ENCODE measurements at regions not wholly inside any gene's neighbourhood (a gene's known extent, or its start where the extent isn't known, plus 50 kb on each side); places are given as distances from the start of the nearest gene placed in this dataset.

DNA sequence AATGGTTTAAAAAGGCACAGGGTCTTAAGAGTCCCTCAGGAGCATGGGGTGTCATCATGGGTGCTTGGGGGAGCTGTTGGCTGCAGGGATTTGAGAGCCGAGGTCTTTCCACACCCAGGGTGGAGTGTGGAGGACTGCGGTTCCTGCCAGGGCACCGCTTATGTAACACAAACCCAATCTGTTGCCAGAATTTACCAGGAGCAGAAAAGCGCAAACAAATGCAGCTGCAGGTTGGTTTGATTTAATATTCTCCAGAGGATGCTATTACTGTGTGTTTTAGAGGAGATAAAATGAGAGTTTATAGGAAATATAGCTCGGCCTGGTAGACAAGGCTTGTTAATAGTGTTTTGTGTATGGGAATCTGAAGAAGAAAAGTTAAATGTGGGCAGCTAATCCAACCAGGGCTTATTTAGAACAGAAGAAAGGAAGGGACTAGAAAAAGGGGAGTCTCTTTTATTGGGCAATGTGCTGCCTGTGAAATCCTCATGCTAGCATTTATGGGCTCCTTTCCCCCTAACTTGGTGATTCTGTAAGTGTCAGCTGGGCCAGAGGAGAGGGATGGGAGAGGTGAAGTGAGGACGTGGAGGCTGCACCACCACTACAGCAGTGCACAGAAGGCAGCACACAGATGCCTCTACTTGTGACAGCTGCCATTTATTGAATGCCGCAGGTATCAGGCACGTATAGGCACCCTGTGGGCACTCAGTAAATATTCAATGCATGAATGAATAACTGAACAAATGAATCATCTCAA lies 174.7 kb downstream of the KATNIP start:
- intact Hi-C loops (cut with DNase I; ENCODE audit: low total_unique reads) (no loop called here), in situ Hi-C loops (cut with MboI; ENCODE audit: low sequenced_read_pairs in 4 of 4) (no loop called here)
- H3K4me3 ChIP-seq: no peak overlapping the region
- DNase-seq: no peak
- no peak overlapping the region for H3K27ac ChIP-seq
- no peaks in the 10 kb centered on the region for H3K27me3 ChIP-seq
- TF ChIP-seq, protein P1, sequence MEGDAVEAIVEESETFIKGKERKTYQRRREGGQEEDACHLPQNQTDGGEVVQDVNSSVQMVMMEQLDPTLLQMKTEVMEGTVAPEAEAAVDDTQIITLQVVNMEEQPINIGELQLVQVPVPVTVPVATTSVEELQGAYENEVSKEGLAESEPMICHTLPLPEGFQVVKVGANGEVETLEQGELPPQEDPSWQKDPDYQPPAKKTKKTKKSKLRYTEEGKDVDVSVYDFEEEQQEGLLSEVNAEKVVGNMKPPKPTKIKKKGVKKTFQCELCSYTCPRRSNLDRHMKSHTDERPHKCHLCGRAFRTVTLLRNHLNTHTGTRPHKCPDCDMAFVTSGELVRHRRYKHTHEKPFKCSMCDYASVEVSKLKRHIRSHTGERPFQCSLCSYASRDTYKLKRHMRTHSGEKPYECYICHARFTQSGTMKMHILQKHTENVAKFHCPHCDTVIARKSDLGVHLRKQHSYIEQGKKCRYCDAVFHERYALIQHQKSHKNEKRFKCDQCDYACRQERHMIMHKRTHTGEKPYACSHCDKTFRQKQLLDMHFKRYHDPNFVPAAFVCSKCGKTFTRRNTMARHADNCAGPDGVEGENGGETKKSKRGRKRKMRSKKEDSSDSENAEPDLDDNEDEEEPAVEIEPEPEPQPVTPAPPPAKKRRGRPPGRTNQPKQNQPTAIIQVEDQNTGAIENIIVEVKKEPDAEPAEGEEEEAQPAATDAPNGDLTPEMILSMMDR (IDR thresholded peaks at IDR 0.05 in 4 of 5, conservative IDR thresholded peaks at IDR 0.05 in 1 of 5): no peak
- H3K9me3 ChIP-seq: no peaks in the 10 kb centered on the region
- no peaks in the 10 kb centered on the region for H3K36me3 ChIP-seq
- peaks cover 0 to 5% of the 10 kb centered on the region in 2 donors for H3K4me1 ChIP-seq
- no peak for ATAC-seq

DNA sequence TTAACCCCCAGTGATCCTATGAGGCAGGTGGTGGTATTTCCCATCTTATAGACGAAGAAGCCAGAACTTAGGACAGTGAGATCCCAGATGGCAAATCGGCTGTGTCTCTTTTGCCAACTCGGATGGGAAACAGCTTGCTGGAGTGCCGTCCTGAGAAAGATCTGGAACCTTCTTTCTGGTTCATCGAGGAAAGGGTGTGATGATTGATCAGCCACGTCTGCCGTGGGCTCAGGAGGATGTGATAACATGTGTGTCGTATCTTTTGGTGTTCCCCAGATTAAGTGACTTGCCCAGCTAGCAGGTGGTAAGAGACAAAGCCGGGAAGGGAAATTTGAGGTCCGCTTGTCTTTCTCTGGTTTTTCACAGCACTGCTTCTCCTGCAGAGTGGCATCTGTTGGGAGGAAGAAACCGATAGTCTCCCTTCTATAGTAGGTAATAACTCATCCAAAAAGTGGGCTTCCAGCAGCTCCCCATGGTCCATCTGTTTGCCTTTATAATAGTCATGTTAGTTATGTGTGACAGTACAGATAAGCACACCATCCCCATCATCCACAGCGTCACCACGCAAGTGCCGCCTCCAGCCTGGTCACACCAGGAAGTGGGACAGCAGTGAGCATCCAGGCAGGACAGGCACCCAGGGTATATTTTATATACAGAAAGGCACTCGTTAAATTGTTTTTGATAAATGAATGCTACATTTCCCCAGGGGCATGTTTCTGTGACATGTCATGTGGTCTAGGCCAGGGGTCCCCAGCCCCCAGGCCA lies 175.5 kb downstream of the KATNIP start:
- in situ Hi-C loops (cut with MboI; ENCODE audit: low sequenced_read_pairs in 4 of 4) (no loop called here), intact Hi-C loops (cut with DNase I; ENCODE audit: low total_unique reads) (no loop called here)
- Histone ChIP-seq H3K9me3 (no peaks in the 10 kb centered on the region), H3K27ac (no peak overlapping the region), H3K36me3 (no peaks in the 10 kb centered on the region), H3K27me3 (no peaks in the 10 kb centered on the region), H3K4me3 (no peak overlapping the region), H3K4me1 (peaks cover 0 to 5% of the 10 kb centered on the region in 2 donors)
- DNase-seq (no peak), ATAC-seq (no peak)
- TF ChIP-seq POLR2A (IDR thresholded peaks at IDR 0.05): no peak
- TF ChIP-seq, protein P1 (IDR thresholded peaks at IDR 0.05 in 4 of 5, conservative IDR thresholded peaks at IDR 0.05 in 1 of 5): no peak

DNA sequence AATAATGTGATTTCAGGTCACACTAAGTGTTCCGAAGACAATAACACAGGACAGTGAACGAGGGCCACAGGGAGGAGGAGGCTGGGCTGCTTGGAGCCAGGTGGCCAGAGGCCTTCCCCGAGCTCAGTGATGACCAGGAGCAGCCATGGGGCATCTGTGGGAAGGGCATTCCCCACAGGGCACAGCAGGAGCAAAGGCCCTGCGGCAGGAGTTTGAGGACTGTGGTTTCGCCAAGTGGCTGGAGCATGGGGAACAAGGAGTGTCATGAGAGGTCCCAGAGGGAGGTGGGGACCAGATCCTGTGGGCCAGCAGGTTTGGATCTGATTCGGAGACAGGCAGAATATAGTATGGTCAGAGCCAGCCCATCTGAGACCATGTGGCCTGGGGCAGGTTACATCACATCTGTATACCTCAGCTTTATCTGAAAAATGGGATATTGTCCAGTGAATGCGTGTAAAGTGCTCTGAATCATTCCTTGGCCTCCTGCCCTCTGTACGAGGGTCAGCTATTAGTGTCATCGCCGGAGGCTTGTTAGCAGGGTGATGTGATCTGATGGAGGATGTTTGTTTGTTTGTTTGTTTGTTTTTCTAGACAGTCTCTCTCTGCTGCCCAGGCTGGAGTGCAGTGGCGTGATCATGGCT lies 176.8 kb downstream of the KATNIP start:
- Histone ChIP-seq H3K27ac (no peak overlapping the region), H3K36me3 (no peaks in the 10 kb centered on the region), H3K4me3 (no peak overlapping the region), H3K4me1 (peaks cover 0 to 5% of the 10 kb centered on the region in 2 donors), H3K27me3 (no peaks in the 10 kb centered on the region), H3K9me3 (no peaks in the 10 kb centered on the region)
- DNase-seq (no peak), ATAC-seq (no peak)
- intact Hi-C loops (cut with DNase I; ENCODE audit: low total_unique reads) (no loop called here), in situ Hi-C loops (cut with MboI; ENCODE audit: low sequenced_read_pairs in 4 of 4) (no loop called here)
- TF ChIP-seq, protein P1 (IDR thresholded peaks at IDR 0.05 in 4 of 5, conservative IDR thresholded peaks at IDR 0.05 in 1 of 5): no peak
- TF ChIP-seq POLR2A (IDR thresholded peaks at IDR 0.05): no peak

DNA sequence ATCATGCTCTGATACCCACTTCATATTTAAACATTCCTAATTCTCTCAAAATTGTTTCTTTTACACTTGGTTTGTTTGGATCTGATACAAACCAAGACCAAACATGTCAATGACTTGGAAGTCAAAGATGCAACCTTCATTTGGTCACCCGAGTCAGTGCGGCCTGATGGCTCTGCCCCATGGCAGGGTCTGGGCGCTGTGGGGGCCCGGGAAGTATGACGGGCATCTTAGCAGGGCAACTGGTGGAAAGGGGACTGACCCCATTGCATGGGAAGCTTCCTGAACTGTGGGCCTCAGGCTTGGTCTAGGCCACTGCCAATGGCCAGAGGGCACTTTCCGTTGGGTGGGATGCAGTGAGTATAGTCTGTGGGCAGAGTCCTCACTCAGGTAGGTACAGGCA lies 178.0 kb downstream of the KATNIP start:
- DNase-seq (no peak), ATAC-seq (no peak)
- Histone ChIP-seq H3K27me3 (no peaks in the 10 kb centered on the region), H3K4me1 (peaks cover 0 to 5% of the 10 kb centered on the region in 2 donors), H3K9me3 (no peaks in the 10 kb centered on the region), H3K27ac (no peak overlapping the region), H3K4me3 (no peak overlapping the region), H3K36me3 (no peaks in the 10 kb centered on the region)
- intact Hi-C loops (cut with DNase I; ENCODE audit: low total_unique reads) (no loop called here), in situ Hi-C loops (cut with MboI; ENCODE audit: low sequenced_read_pairs in 4 of 4) (no loop called here)
- TF ChIP-seq, protein P1 (IDR thresholded peaks at IDR 0.05 in 4 of 5, conservative IDR thresholded peaks at IDR 0.05 in 1 of 5): no peak
- TF ChIP-seq POLR2A (IDR thresholded peaks at IDR 0.05): no peak

All from gastrocnemius medialis (tissue), 4 donors.